ENCODE measurements at regions not wholly inside any gene's neighbourhood (a gene's known extent, or its start where the extent isn't known, plus 50 kb on each side); places are given as distances from the start of the nearest gene placed in this dataset.
"Not testable (repeated sequence)": the region's sequence is repeated elsewhere in the genome, so short reads cannot be mapped to it uniquely, and the experiment has no call there.

- ATAC-seq (replicated peaks in 6 of 8): no peak
- no peak overlapping the region for H3K27ac ChIP-seq
- peaks cover 4 to 6% of the 10 kb centered on the region in 2 donors for H3K4me1 ChIP-seq (replicated peaks in 1 of 2)
- WGBS, 10 experiments: 10 to 100% (median 71%) methylated on average over 1 to 3 of the region's 3 CpGs; no CpG with 5 or more reads in 1 of the 10 experiments
- in situ Hi-C loops (cut with MboI; ENCODE audit: low pct_unique_long_range_greater_than_20kb in 2 of 9, low sequenced_read_pairs in 9 of 9, unreplicated experiment in 9 of 9): no loop called here
- H3K4me3 ChIP-seq: no peak overlapping the region
These were observed 158.1 kb downstream of the NPR3 start for GRCh38 chr5:32869216-32869615.

- WGBS, 10 experiments: 0 to 45% (median 8%) methylated on average over 1 of the region's 1 CpG; no CpG with 5 or more reads in 2 of the 10 experiments
- ATAC-seq (replicated peaks in 6 of 8): no peak
- Histone ChIP-seq H3K4me3 (no peak overlapping the region), H3K4me1 (replicated peaks in 1 of 2) (no peaks in the 10 kb centered on the region), H3K27ac (no peak overlapping the region)
- in situ Hi-C loops (cut with MboI; ENCODE audit: low pct_unique_long_range_greater_than_20kb in 2 of 9, low sequenced_read_pairs in 9 of 9, unreplicated experiment in 9 of 9): no loop called here
These were observed 165.7 kb downstream of the NPR3 start for GRCh38 chr5:32876791-32877190.

GRCh38 chr5:32879364-32879763 is 168.2 kb downstream of the NPR3 start:
- H3K4me3 ChIP-seq; in situ Hi-C loops (cut with MboI; ENCODE audit: low pct_unique_long_range_greater_than_20kb in 2 of 9, low sequenced_read_pairs in 9 of 9, unreplicated experiment in 9 of 9); H3K27ac ChIP-seq; ATAC-seq (replicated peaks in 6 of 8); H3K4me1 ChIP-seq (replicated peaks in 1 of 2): not testable (repeated sequence)
- 0 to 70% (median 30%) methylated on average over 1 to 2 of the region's 3 CpGs; no CpG with 5 or more reads in 5 of the 10 experiments for WGBS, 10 experiments

- peak in 1 of 8 experiments; percentile 29 for ATAC-seq (replicated peaks in 6 of 8)
- no peaks in the 10 kb centered on the region for H3K4me1 ChIP-seq (replicated peaks in 1 of 2)
- H3K4me3 ChIP-seq: no peak overlapping the region
- in situ Hi-C loops (cut with MboI; ENCODE audit: low pct_unique_long_range_greater_than_20kb in 2 of 9, low sequenced_read_pairs in 9 of 9, unreplicated experiment in 9 of 9): no loop called here
- 19 to 94% (median 48%) methylated on average over 1 to 3 of the region's 3 CpGs for WGBS, 10 experiments
- no peak overlapping the region for H3K27ac ChIP-seq
These were observed 169.7 kb downstream of the NPR3 start for GRCh38 chr5:32880796-32881195.

GRCh38 chr5:32887390-32887789 is 176.3 kb downstream of the NPR3 start:
- in situ Hi-C loops (cut with MboI; ENCODE audit: low pct_unique_long_range_greater_than_20kb in 2 of 9, low sequenced_read_pairs in 9 of 9, unreplicated experiment in 9 of 9): no loop called here
- WGBS, 10 experiments: 0 to 57% (median 46%) methylated on average over 2 of the region's 2 CpGs; no CpG with 5 or more reads in 3 of the 10 experiments
- ATAC-seq (replicated peaks in 6 of 8): no peak
- Histone ChIP-seq H3K4me3 (no peak overlapping the region), H3K27ac (no peak overlapping the region), H3K4me1 (replicated peaks in 1 of 2) (no peaks in the 10 kb centered on the region)

DNA sequence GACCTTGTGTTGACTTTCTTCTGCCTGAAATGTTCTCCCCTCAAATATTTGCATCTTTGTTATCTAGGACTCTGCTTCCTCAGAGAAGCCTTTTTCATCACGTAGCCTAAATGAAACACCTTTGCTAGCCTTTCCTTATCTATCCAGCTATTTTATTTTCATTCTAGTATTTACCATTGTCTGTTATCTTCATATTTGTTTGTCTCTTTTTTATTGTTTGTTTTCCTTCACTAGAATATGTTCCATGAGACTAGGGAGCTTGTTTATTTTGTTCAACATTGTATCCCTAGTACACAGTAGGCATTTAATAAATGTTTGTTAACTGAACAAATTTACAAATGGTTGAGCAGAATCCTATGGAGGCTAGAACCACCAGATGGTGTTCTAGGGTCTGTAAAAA is 178.0 kb downstream of the NPR3 start:
- no peak overlapping the region for H3K27ac ChIP-seq
- ATAC-seq (replicated peaks in 6 of 8): no peak
- no peaks in the 10 kb centered on the region for H3K4me1 ChIP-seq (replicated peaks in 1 of 2)
- WGBS, 10 experiments: 12 to 80% (median 54%) methylated on average over 1 of the region's 1 CpG; no CpG with 5 or more reads in 2 of the 10 experiments
- in situ Hi-C loops (cut with MboI; ENCODE audit: low pct_unique_long_range_greater_than_20kb in 2 of 9, low sequenced_read_pairs in 9 of 9, unreplicated experiment in 9 of 9): no loop called here
- no peak overlapping the region for H3K4me3 ChIP-seq

DNA sequence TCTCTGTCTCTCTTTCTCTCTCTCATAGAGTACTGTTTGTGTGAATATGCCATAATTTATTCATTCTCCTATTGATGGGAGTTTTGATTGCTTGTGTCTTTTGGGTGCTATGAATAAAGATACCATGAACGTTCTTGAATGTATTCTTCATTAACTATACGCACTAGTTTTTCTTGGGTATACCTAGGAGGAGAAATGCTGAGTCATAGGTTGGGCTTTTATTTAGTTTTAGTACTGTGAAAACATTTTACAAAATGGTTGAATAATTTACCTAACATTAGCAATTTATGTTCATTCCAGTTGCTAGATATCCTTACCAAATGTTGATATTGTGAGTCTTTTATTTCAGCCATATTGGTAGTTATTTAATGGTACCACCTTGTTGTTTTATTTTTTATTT is 192.5 kb downstream of the NPR3 start:
- Histone ChIP-seq H3K4me1 (replicated peaks in 1 of 2) (no peaks in the 10 kb centered on the region), H3K4me3 (no peak overlapping the region), H3K27ac (no peak overlapping the region)
- ATAC-seq (replicated peaks in 6 of 8): no peak
- in situ Hi-C loops (cut with MboI; ENCODE audit: low pct_unique_long_range_greater_than_20kb in 2 of 9, low sequenced_read_pairs in 9 of 9, unreplicated experiment in 9 of 9): no loop called here
- WGBS, 10 experiments: 0 to 66% (median 41%) methylated on average over 1 to 2 of the region's 2 CpGs

DNA sequence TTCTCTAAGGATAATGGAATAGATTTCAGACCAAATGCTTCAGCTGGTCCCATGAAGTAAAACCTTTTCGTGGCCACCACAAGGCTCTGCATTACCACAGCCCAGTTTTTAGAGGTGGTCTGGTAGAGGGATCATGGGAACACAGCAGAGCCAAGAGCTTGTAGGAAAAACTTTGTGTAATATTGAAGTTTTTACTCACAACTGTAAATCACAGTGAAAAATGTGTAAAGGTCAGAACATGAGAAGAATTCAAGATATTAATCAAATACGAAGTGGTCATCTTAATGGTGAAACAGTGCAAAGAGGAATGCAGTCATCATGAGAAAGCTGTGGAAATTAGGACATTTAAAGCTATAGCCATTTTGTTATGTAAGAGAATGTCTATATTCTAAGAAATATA is 197.5 kb downstream of the NPR3 start:
- in situ Hi-C loops (cut with MboI; ENCODE audit: low pct_unique_long_range_greater_than_20kb in 2 of 9, low sequenced_read_pairs in 9 of 9, unreplicated experiment in 9 of 9): no loop called here

DNA sequence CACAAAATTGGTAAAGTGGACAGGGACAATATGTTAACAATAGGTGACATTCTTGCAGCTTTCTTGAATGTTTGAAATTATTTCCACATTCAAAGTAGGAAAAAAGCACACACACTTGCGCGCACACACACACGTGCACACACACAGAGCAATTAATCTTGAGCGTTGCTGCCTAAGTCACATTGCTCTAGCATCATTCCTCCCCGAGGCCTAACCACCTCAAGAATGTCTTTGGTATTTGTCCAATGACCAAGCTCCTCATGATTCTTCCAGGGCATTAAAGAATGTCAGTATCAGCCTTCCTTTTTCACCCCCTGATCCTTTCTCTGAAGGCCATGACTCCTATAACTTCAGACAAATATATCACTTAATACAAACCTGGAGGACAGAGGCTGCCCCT is 198.1 kb downstream of the NPR3 start:
- in situ Hi-C loops (cut with MboI; ENCODE audit: low pct_unique_long_range_greater_than_20kb in 2 of 9, low sequenced_read_pairs in 9 of 9, unreplicated experiment in 9 of 9): no loop called here
- Histone ChIP-seq H3K4me1 (replicated peaks in 1 of 2) (no peaks in the 10 kb centered on the region), H3K4me3 (no peak overlapping the region), H3K27ac (no peak overlapping the region)
- ATAC-seq (replicated peaks in 6 of 8): no peak
- WGBS, 10 experiments: 50 to 92% (median 63%) methylated on average over 1 to 5 of the region's 5 CpGs; no CpG with 5 or more reads in 2 of the 10 experiments

More for the DNA sequence above, 197.5 kb downstream of the NPR3 start:
- no peak overlapping the region for H3K4me3 ChIP-seq
- no peak for ATAC-seq (replicated peaks in 6 of 8)
- H3K27ac ChIP-seq: no peak overlapping the region
- WGBS, 10 experiments: 33 to 100% (median 66%) methylated on average over 1 to 2 of the region's 2 CpGs
- no peaks in the 10 kb centered on the region for H3K4me1 ChIP-seq (replicated peaks in 1 of 2)

GRCh38 chr5:32916648-32917047 is 205.5 kb downstream of the NPR3 start:
- peak in 3 of 8 experiments; percentile 65 to 74 (median 70) for ATAC-seq (replicated peaks in 6 of 8)
- WGBS, 10 experiments: 14 to 78% (median 42%) methylated on average over 1 of the region's 1 CpG
- Histone ChIP-seq H3K27ac (no peak overlapping the region), H3K4me1 (replicated peaks in 1 of 2) (no peaks in the 10 kb centered on the region), H3K4me3 (no peak overlapping the region)
- in situ Hi-C loops (cut with MboI; ENCODE audit: low pct_unique_long_range_greater_than_20kb in 2 of 9, low sequenced_read_pairs in 9 of 9, unreplicated experiment in 9 of 9): no loop called here

- Histone ChIP-seq H3K4me1 (replicated peaks in 1 of 2) (no peaks in the 10 kb centered on the region), H3K27ac (no peak overlapping the region), H3K4me3 (no peak overlapping the region)
- in situ Hi-C loops (cut with MboI; ENCODE audit: low pct_unique_long_range_greater_than_20kb in 2 of 9, low sequenced_read_pairs in 9 of 9, unreplicated experiment in 9 of 9): no loop called here
- WGBS, 10 experiments: 0 to 100% (median 88%) methylated on average over 1 to 2 of the region's 2 CpGs; no CpG with 5 or more reads in 4 of the 10 experiments
- ATAC-seq (replicated peaks in 6 of 8): peak in 2 of 8 experiments; percentile 19 to 76
These were observed 217.6 kb downstream of the NPR3 start for GRCh38 chr5:32928761-32929160.

DNA sequence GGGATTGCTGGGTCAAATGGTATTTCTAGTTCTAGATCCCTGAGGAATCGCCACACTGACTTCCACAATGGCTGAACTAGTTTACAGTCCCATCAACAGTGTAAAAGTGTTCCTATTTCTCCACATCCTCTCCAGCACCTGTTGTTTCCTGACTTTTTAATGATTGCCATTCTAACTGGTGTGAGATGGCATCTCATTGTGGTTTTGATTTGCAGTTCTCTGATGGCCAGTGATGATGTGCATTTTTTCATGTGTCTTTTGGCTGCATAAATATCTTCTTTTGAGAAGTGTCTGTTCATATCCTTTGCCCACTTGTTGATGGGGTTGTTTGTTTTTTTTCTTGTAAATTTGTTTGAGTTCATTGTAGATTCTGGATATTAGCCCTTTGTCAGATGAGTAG is 220.3 kb downstream of the NPR3 start:
- H3K4me3 ChIP-seq; ATAC-seq (replicated peaks in 6 of 8); in situ Hi-C loops (cut with MboI; ENCODE audit: low pct_unique_long_range_greater_than_20kb in 2 of 9, low sequenced_read_pairs in 9 of 9, unreplicated experiment in 9 of 9); H3K4me1 ChIP-seq (replicated peaks in 1 of 2); H3K27ac ChIP-seq: not testable (repeated sequence)
- WGBS, 10 experiments: no CpG with 5 or more reads among the region's 1 CpG

DNA sequence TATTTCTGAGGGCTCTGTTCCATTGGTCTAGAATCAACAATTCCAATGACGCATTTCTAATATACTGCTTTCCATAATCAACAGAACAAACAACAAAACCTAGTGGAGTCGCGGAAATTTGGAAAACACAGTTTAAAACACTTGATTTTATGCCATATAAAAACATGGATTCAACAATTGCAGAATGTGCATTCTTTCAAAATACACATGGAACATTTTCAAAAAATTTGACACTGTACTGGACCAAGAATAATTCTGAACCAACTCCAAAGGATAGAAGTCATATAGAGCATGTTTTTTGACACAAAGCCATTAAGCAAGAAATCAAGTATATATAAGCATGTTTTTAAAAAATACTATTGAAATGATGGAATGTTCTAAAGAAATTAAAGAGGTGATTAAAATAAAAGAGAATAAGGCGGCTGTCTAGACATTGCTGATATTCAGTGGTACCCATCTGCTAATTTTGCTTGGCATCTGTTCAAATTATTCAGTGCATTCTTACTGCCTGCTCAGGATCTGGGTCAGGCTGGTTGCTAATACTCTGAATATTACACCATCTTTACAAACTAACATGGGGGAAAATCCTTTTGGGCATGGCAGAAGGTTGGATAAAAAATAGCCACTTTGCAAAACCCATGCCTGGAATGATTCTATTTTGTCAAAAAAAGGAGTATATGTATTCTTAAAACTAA is 221.3 kb downstream of the NPR3 start:
- in situ Hi-C loops (cut with MboI; ENCODE audit: low pct_unique_long_range_greater_than_20kb in 2 of 9, low sequenced_read_pairs in 9 of 9, unreplicated experiment in 9 of 9): no loop called here
- ATAC-seq (replicated peaks in 6 of 8): no peak
- H3K4me3 ChIP-seq: no peak overlapping the region
- no peak overlapping the region for H3K27ac ChIP-seq
- no peaks in the 10 kb centered on the region for H3K4me1 ChIP-seq (replicated peaks in 1 of 2)
- 25 to 100% (median 67%) methylated on average over 1 to 4 of the region's 4 CpGs; no CpG with 5 or more reads in 1 of the 10 experiments for WGBS, 10 experiments

GRCh38 chr5:32933692-32934091 is 222.6 kb downstream of the NPR3 start:
- ATAC-seq (replicated peaks in 6 of 8): no peak
- WGBS, 10 experiments: 83 to 100% (median 87%) methylated on average over 3 to 8 of the region's 8 CpGs; no CpG with 5 or more reads in 5 of the 10 experiments
- Histone ChIP-seq H3K4me3 (no peak overlapping the region), H3K27ac (no peak overlapping the region), H3K4me1 (replicated peaks in 1 of 2) (no peaks in the 10 kb centered on the region)
- in situ Hi-C loops (cut with MboI; ENCODE audit: low pct_unique_long_range_greater_than_20kb in 2 of 9, low sequenced_read_pairs in 9 of 9, unreplicated experiment in 9 of 9): no loop called here

Data from motor neuron (in vitro differentiated cells).